GM23338 (cell line): ENCODE measurements at regions not wholly inside any gene's neighbourhood (a gene's known extent, or its start where the extent isn't known, plus 50 kb on each side); places are given as distances from the start of the nearest gene placed in this dataset.

ENCODE experiments used
- NANOG ChIP-seq: IDR thresholded peaks from 2 replicates; pipeline ENCODE4 v1.6.1; 2016; ENCODE audit warnings: antibody characterized with exemption, borderline replicate concordance
- POLR2AphosphoS5 ChIP-seq: IDR thresholded peaks from 2 replicates; pipeline ENCODE4 v1.6.1; 2016; ENCODE audit warnings: antibody characterized with exemption, low read depth
- TF ChIP-seq, protein P1 (sequence below), 2 experiments: fragments of 200-600 bp in 1 of 2; sonication (generic) in 1 of 2; conservative IDR thresholded peaks; 2 replicates each; pipeline versions ENCODE4 v1.5.1 to v1.6.1; 2016 to 2017; ENCODE audit warnings: antibody characterized with exemption in 2 of 2, low read depth in 2 of 2, mild to moderate bottlenecking in 2 of 2, moderate library complexity in 1 of 2

DNA sequence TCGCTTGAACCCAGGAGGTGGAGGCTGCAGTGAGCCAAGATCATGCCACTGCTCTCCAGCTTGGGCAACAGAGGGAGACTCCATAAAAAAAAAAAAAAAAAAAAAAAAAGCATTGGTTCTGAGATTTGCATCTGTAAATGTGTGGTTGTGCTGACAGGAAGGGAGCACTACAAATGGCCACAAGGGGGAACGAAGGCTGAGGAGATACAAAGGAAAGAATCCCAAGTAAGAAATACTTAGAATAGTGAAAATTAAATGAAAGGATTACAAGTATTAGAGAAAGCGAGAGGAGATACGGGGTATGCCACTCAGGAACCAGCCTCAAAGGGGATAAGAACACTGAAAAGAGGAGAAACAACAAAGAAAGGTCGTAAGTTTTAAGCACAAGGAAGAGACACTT is 284.9 kb downstream of the KLF12 start:
- TF ChIP-seq POLR2AphosphoS5 (no peak), NANOG (no peak)
- TF ChIP-seq, protein P1, sequence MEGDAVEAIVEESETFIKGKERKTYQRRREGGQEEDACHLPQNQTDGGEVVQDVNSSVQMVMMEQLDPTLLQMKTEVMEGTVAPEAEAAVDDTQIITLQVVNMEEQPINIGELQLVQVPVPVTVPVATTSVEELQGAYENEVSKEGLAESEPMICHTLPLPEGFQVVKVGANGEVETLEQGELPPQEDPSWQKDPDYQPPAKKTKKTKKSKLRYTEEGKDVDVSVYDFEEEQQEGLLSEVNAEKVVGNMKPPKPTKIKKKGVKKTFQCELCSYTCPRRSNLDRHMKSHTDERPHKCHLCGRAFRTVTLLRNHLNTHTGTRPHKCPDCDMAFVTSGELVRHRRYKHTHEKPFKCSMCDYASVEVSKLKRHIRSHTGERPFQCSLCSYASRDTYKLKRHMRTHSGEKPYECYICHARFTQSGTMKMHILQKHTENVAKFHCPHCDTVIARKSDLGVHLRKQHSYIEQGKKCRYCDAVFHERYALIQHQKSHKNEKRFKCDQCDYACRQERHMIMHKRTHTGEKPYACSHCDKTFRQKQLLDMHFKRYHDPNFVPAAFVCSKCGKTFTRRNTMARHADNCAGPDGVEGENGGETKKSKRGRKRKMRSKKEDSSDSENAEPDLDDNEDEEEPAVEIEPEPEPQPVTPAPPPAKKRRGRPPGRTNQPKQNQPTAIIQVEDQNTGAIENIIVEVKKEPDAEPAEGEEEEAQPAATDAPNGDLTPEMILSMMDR (conservative IDR thresholded peaks at IDR 0.05; ENCODE audit: low read depth in 2 of 2): peak; percentile 63 to 74
